GM18520 (cell line): ENCODE measurements at regions not wholly inside any gene's neighbourhood (a gene's known extent, or its start where the extent isn't known, plus 50 kb on each side); places are given as distances from the start of the nearest gene placed in this dataset.
"Not testable (repeated sequence)": the region's sequence is repeated elsewhere in the genome, so short reads cannot be mapped to it uniquely, and the experiment has no call there.

Experiments used
- ATAC-seq: cut with Tn5 transposase; IDR thresholded peaks from one replicate; pipeline ENCODE4 v1.9.1; 2021; ENCODE audit not compliant: unreplicated experiment

GRCh38 chr13:80952158-80952557, 611.2 kb upstream of the SPRY2 start:
- no peak for ATAC-seq

GRCh38 chr13:80946008-80946802, 605.3 kb upstream of the SPRY2 start:
- ATAC-seq: no peak

- no peak for ATAC-seq
These were observed 604.4 kb upstream of the SPRY2 start for GRCh38 chr13:80945328-80945727.

- no peak for ATAC-seq
These were observed 598.7 kb upstream of the SPRY2 start for GRCh38 chr13:80939581-80939980.

- no peak for ATAC-seq
These were observed 590.8 kb upstream of the SPRY2 start for GRCh38 chr13:80931766-80932165.

- ATAC-seq: no peak
These were observed 590.2 kb upstream of the SPRY2 start for GRCh38 chr13:80931118-80931517.

- ATAC-seq: no peak
These were observed 587.3 kb upstream of the SPRY2 start for GRCh38 chr13:80928241-80928640.

- ATAC-seq: not testable (repeated sequence)
These were observed 585.1 kb upstream of the SPRY2 start for GRCh38 chr13:80926024-80926423.

GRCh38 chr13:80924596-80924995, 583.7 kb upstream of the SPRY2 start:
- no peak for ATAC-seq

- ATAC-seq: no peak
These were observed 583.0 kb upstream of the SPRY2 start for GRCh38 chr13:80923907-80924306.

- ATAC-seq: no peak
These were observed 581.0 kb upstream of the SPRY2 start for GRCh38 chr13:80921971-80922370.

GRCh38 chr13:80921541-80921940, 580.6 kb upstream of the SPRY2 start:
- no peak for ATAC-seq

GRCh38 chr13:80906860-80907259, 565.9 kb upstream of the SPRY2 start:
- ATAC-seq: no peak

- ATAC-seq: no peak
These were observed 563.5 kb upstream of the SPRY2 start for GRCh38 chr13:80904386-80904785.

- ATAC-seq: no peak
These were observed 563.0 kb upstream of the SPRY2 start for GRCh38 chr13:80903911-80904310.

GRCh38 chr13:80901530-80901929, 560.6 kb upstream of the SPRY2 start:
- no peak for ATAC-seq

GRCh38 chr13:80901111-80901510, 560.2 kb upstream of the SPRY2 start:
- ATAC-seq: no peak

GRCh38 chr13:80900561-80900960, 559.6 kb upstream of the SPRY2 start:
- no peak for ATAC-seq

- not testable (repeated sequence) for ATAC-seq
These were observed 556.7 kb upstream of the SPRY2 start for GRCh38 chr13:80897641-80898040.

GRCh38 chr13:80894917-80895316, 554.0 kb upstream of the SPRY2 start:
- ATAC-seq: no peak

- ATAC-seq: no peak
These were observed 548.9 kb upstream of the SPRY2 start for GRCh38 chr13:80889829-80890228.

- ATAC-seq: no peak
These were observed 547.5 kb upstream of the SPRY2 start for GRCh38 chr13:80888390-80888789.
